Endothelial cell of umbilical vein (primary cell): ENCODE measurements at regions not wholly inside any gene's neighbourhood (a gene's known extent, or its start where the extent isn't known, plus 50 kb on each side); places are given as distances from the start of the nearest gene placed in this dataset.

ENCODE experiments used
- BruUV-seq: library from RNA; stranded (reverse); fragments of 400-500 nt; replicated peaks from 2 replicates; lab custom pipeline; 2021; lab: Mats Ljungman, UMichigan
- CTCF ChIA-PET: fragments of 300-600, 350-600 bp; sonication (Branson Sonifier 250); formaldehyde crosslinking; loops from one replicate; lab custom pipeline; 2021; ENCODE audit warnings: antibody characterized with exemption, inconsistent platforms; lab: Charles Lee
- POLR2A ChIA-PET: fragments of 300-600, 350-600 bp; sonication (Branson Sonifier 250); formaldehyde crosslinking; loops from one replicate; lab custom pipeline; 2021; ENCODE audit warnings: antibody characterized with exemption, inconsistent platforms; lab: Charles Lee
- DNase-seq: peaks from one replicate; pipeline ENCODE4 v3.0.0-alpha.2; 2011; ENCODE audit warnings: low read depth, low spot score
- FAIRE-seq: peaks from 2 replicates; lab custom pipeline; 2011; peaks lifted over from hg19 to GRCh38; lab: Jason Lieb, UNC
- H2AFZ ChIP-seq: 2 replicates; pipeline ENCODE4 v1.6.0; 2012; ENCODE audit warnings: low read depth, low read length, control low read depth, inconsistent platforms
- H3K27ac ChIP-seq: 2 replicates; pipeline ENCODE4 v1.5.1; 2011; ENCODE audit warnings: low read depth, mild to moderate bottlenecking, control low read depth, low read length, moderate library complexity; ENCODE audit not compliant: insufficient read depth
- H3K27me3 ChIP-seq, 2 experiments: 2 replicates each; pipeline versions ENCODE4 v1.6.0 to v1.6.1; 2011; ENCODE audit warnings: low read length in 2 of 2, mixed read lengths in 1 of 2; ENCODE audit not compliant: control insufficient read depth in 2 of 2, insufficient read depth in 2 of 2
- H3K36me3 ChIP-seq, 2 experiments: 2 replicates in 1 of 2; 3 replicates in 1 of 2; pipeline ENCODE4 v1.5.1; 2011; ENCODE audit warnings: low read length in 2 of 2, mild to moderate bottlenecking in 1 of 2, moderate library complexity in 1 of 2; ENCODE audit not compliant: control insufficient read depth in 2 of 2, insufficient read depth in 2 of 2; ENCODE audit errors: extremely low read depth in 1 of 2
- H3K4me1 ChIP-seq: 3 replicates; pipeline ENCODE4 v1.5.1; 2011; ENCODE audit warnings: mild to moderate bottlenecking, low read length; ENCODE audit not compliant: control insufficient read depth, insufficient read depth; ENCODE audit errors: extremely low read depth
- H3K4me2 ChIP-seq: 2 replicates; pipeline ENCODE4 v1.6.1; 2011; ENCODE audit warnings: low read length, control low read depth, mixed read lengths; ENCODE audit not compliant: insufficient read depth
- H3K4me3 ChIP-seq, 3 experiments: fragments of 200-600 bp in 1 of 3; sonication (generic), shearing (Covaris generic) in 1 of 3; replicated peaks in 1 of 3; 2 replicates each; pipeline ENCODE4 v1.5.1; 2011 to 2016; ENCODE audit warnings: control low read depth in 3 of 3, low read length in 3 of 3, mild to moderate bottlenecking in 2 of 3, inconsistent platforms in 1 of 3, low read depth in 1 of 3, moderate library complexity in 1 of 3; ENCODE audit not compliant: insufficient read depth in 1 of 3
- H3K79me2 ChIP-seq: 2 replicates; pipeline ENCODE4 v1.6.0; 2012; ENCODE audit warnings: low read length, inconsistent platforms; ENCODE audit not compliant: control insufficient read depth, insufficient read depth
- H3K9ac ChIP-seq: replicated peaks from 2 replicates; pipeline ENCODE3; 2011; ENCODE audit warnings: low read length, control low read depth; ENCODE audit not compliant: insufficient read depth; ENCODE audit errors: extremely low read depth
- H3K9me1 ChIP-seq: replicated peaks from 3 replicates; pipeline ENCODE4 v1.6.0; 2011; ENCODE audit warnings: mild to moderate bottlenecking, low read length; ENCODE audit not compliant: control insufficient read depth, insufficient read depth; ENCODE audit errors: extremely low read depth
- H3K9me3 ChIP-seq: replicated peaks from 2 replicates; pipeline ENCODE4 v1.5.1; 2012; ENCODE audit warnings: low read length, inconsistent platforms; ENCODE audit not compliant: control insufficient read depth, insufficient read depth
- H4K20me1 ChIP-seq: replicated peaks from 2 replicates; pipeline ENCODE3; 2011; ENCODE audit warnings: mild to moderate bottlenecking, low read length; ENCODE audit not compliant: control insufficient read depth, insufficient read depth; ENCODE audit errors: extremely low read depth
- EZH2 ChIP-seq: IDR thresholded peaks from 2 replicates; pipeline ENCODE4 v1.6.1; 2012; ENCODE audit warnings: borderline replicate concordance, low read depth, mild to moderate bottlenecking, moderate library complexity, low read length, inconsistent platforms; ENCODE audit not compliant: severe bottlenecking
- FOS ChIP-seq: IDR thresholded peaks from 2 replicates; pipeline ENCODE4 v1.6.1; 2011; ENCODE audit warnings: mild to moderate bottlenecking, low read length, moderate library complexity, borderline replicate concordance; ENCODE audit not compliant: insufficient read depth
- GATA2 ChIP-seq: IDR thresholded peaks from 2 replicates; pipeline ENCODE4 v1.7.0; 2011; ENCODE audit warnings: low read depth, mild to moderate bottlenecking, moderate library complexity, mixed read lengths, low read length; ENCODE audit not compliant: insufficient read length, insufficient read depth
- JUN ChIP-seq: IDR thresholded peaks from 2 replicates; pipeline ENCODE4 v1.6.1; 2011; ENCODE audit warnings: borderline replicate concordance, low read depth; ENCODE audit not compliant: insufficient read length, insufficient read depth
- MYC ChIP-seq: IDR thresholded peaks from one replicate; pipeline ENCODE4 v1.6.1; 2011; ENCODE audit warnings: mild to moderate bottlenecking, low read depth, low read length
- POLR2A ChIP-seq: IDR thresholded peaks from 2 replicates; pipeline ENCODE4 v1.6.1; 2012; ENCODE audit warnings: low read depth, mild to moderate bottlenecking, control low read depth, low read length
- POLR2AphosphoS5 ChIP-seq: IDR thresholded peaks from 2 replicates; pipeline ENCODE4 v1.6.1; 2012; ENCODE audit warnings: low read depth, mild to moderate bottlenecking, control low read depth, low read length, moderate library complexity; ENCODE audit not compliant: insufficient read depth
- dilution Hi-C: fragments of 300-500 bp; cut with MboI; formaldehyde crosslinking; loops from one replicate; pipeline ENCODE4 v1.15.0; 2019; ENCODE audit warnings: low sequenced_read_pairs; ENCODE audit not compliant: extremely low pct_ligation_motif_present
- intact Hi-C: fragments of 100-400 bp; cut with micrococcal nuclease; formaldehyde crosslinking; loops from one replicate; pipeline ENCODE4 v1.10.0; 2022
- TF ChIP-seq, protein P1 (sequence below), 2 donors: IDR thresholded peaks; 1 replicate in 1 of 2; 2 replicates in 1 of 2; pipeline ENCODE4 v1.5.1; 2011; ENCODE audit warnings: low read length in 2 of 2, mild to moderate bottlenecking in 2 of 2, moderate library complexity in 2 of 2, control low read depth in 1 of 2, inconsistent platforms in 1 of 2, low read depth in 1 of 2; ENCODE audit not compliant: insufficient read depth in 1 of 2; ENCODE audit errors: extremely low read depth in 1 of 2
- TF ChIP-seq, protein P2 (sequence below): IDR thresholded peaks from 2 replicates; pipeline ENCODE4 v1.6.1; 2011; ENCODE audit not compliant: insufficient read depth, insufficient read length

DNA sequence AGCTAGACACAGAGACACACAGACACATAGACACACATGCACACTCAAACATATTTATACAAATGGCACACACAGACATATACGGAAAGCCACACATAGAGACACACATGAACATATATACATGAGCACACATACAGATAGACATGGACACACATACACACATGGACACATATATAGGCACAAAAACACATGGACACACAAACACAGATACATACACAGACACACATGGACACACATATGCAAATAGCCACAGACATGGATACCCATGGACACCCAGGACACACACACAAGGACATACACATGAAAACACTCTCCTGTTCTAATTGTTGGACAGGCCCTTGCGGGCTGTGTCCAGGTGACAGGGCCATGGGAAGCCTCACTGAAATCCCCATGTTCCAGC is 160.1 kb downstream of the IRS1 start:
- Histone ChIP-seq H3K36me3 (no peaks in the 10 kb centered on the region), H2AFZ (no peak overlapping the region), H4K20me1 (no peaks in the 10 kb centered on the region), H3K4me3 (no peak overlapping the region), H3K4me1 (no peaks in the 10 kb centered on the region), H3K79me2 (no peaks in the 10 kb centered on the region), H3K4me2 (no peak overlapping the region), H3K9me3 (no peaks in the 10 kb centered on the region), H3K9ac (no peak overlapping the region), H3K9me1 (no peaks in the 10 kb centered on the region), H3K27ac (no peak overlapping the region), H3K27me3 (peaks cover 12 to 13% of the 10 kb centered on the region in 2 experiments)
- TF ChIP-seq FOS: no peak
- TF ChIP-seq JUN: no peak
- TF ChIP-seq, protein P1, sequence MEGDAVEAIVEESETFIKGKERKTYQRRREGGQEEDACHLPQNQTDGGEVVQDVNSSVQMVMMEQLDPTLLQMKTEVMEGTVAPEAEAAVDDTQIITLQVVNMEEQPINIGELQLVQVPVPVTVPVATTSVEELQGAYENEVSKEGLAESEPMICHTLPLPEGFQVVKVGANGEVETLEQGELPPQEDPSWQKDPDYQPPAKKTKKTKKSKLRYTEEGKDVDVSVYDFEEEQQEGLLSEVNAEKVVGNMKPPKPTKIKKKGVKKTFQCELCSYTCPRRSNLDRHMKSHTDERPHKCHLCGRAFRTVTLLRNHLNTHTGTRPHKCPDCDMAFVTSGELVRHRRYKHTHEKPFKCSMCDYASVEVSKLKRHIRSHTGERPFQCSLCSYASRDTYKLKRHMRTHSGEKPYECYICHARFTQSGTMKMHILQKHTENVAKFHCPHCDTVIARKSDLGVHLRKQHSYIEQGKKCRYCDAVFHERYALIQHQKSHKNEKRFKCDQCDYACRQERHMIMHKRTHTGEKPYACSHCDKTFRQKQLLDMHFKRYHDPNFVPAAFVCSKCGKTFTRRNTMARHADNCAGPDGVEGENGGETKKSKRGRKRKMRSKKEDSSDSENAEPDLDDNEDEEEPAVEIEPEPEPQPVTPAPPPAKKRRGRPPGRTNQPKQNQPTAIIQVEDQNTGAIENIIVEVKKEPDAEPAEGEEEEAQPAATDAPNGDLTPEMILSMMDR (IDR thresholded peaks at IDR 0.05; ENCODE audit: extremely low read depth in 1 of 2, insufficient read depth in 1 of 2, low read depth in 1 of 2, low read length in 2 of 2): no peak
- TF ChIP-seq POLR2AphosphoS5: no peak
- TF ChIP-seq POLR2A: no peak
- TF ChIP-seq, protein P2, sequence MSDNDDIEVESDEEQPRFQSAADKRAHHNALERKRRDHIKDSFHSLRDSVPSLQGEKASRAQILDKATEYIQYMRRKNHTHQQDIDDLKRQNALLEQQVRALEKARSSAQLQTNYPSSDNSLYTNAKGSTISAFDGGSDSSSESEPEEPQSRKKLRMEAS: no peak
- no peak for TF ChIP-seq GATA2
- no peak for TF ChIP-seq MYC
- TF ChIP-seq EZH2: no peak
- BruUV-seq: no TSS peak
- CTCF ChIA-PET: no interaction called here
- dilution Hi-C loops (no loop called here), intact Hi-C loops (no loop called here)
- POLR2A ChIA-PET: no interaction called here
- FAIRE-seq (no peak), DNase-seq (no peak)
